ENCODE measurements at regions not wholly inside any gene's neighbourhood (a gene's known extent, or its start where the extent isn't known, plus 50 kb on each side); places are given as distances from the start of the nearest gene placed in this dataset.
"Not testable (repeated sequence)": the region's sequence is repeated elsewhere in the genome, so short reads cannot be mapped to it uniquely, and the experiment has no call there.

DNA sequence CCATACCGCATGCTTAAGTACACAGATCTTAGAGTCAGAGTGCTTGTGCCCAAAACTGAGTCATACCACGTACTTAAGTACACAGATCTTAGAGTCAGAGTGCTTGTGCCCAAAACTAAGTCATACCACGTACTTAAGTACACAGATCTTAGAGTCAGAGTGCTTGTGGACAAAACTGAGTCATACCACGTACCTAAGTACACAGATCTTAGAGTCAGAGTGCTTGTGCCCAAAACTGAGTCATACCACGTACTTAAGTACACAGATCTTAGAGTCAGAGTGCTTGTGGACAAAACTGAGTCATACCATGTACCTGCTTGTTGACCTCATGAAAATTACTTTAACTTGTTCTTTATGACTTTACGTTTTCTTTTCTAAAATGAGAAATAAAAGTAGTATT is 233.7 kb upstream of the NETO1 start:
- DNase-seq (ENCODE audit: low read depth), result not testable (repeated sequence)

- DNase-seq (ENCODE audit: low read depth), result no peak
Measured at GRCh38 chr18:73099759-73100158, 232.0 kb upstream of the NETO1 start.

- no peak for DNase-seq (ENCODE audit: low read depth)
Measured at GRCh38 chr18:73093687-73094250, 226.0 kb upstream of the NETO1 start.

GRCh38 chr18:73088445-73088844 is 220.7 kb upstream of the NETO1 start:
- DNase-seq (ENCODE audit: low read depth), result no peak

DNA sequence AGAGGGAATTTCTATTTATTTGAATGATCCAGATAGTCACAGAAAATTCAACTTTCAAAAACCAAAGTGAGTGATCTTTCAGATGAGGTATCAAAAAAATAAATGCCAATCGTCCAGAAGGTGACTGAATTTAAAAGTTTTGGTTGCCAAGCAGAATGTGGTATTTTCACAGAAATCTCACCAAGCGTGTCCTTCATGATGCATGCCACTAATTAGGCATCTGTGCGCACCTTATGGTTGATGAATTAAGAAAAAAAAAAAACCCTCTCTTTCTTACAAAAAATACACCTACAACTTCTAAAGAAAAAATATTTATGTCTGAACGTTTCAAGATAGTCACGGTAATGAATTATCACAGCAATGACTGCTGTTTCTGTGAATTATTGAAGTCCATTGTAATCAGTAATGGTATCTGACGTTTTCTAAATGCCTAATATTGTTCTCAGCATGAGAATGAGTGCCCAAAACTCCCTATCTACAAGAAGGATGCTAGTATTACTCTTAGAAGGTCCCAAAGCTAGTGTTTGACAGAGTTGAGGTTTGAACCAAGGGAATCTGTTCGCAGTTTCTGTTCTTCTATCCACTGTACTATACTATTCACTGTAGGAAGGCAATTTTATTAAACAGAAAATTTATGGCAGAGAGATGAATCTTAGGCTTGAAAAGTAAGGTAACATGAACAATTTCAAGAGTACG is 219.6 kb upstream of the NETO1 start:
- DNase-seq (ENCODE audit: low read depth), result no peak

DNA sequence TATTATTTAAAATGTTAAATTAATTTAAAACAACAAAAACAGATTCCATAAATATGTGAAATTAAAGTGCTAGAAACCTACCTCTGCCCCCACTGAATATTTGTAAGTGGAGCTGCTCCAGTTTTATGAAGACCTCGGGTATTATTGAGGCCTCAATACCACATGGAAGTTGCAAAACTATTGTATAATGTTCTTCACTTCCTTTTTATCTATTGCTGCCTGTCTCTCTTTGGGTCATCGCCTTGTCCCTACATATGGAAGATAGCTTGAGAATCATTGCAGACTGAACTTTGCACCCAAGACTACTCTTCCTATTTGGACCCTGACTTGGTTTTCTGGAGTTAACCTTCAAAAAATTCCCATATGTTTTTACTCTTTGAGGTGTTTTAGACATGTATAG is 212.1 kb upstream of the NETO1 start:
- DNase-seq (ENCODE audit: low read depth), result no peak

DNA sequence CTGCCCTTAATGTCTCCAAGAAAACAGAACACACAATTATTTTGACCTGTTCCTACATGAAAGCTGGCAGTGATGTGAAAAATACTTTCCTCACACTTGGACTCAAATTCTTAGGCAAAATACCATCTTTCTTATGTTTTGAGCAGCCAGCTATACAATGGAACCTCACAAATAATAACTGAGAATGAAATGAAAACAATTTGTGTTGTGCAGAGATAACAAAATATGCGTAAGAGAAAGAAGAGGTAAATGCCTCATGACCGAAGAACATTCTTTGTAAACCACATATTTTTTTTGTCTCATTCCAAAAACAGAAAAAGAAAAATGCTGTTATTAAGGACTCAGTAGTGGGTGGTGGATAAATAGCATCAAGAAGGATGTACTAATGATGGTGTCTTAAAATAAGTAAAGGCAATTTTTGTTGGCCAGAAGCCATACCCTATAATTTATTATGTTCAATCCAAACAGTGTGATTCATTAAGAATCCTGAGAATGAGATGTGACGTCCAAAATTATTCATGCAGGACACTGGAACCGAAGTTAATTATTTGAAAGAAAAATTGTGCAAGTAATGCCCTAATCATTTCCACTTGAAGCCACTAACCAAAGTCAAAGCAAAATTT is 193.0 kb upstream of the NETO1 start:
- no peak for DNase-seq (ENCODE audit: low read depth)

- no peak for DNase-seq (ENCODE audit: low read depth)
Measured at GRCh38 chr18:73059280-73059679, 191.5 kb upstream of the NETO1 start.

DNA sequence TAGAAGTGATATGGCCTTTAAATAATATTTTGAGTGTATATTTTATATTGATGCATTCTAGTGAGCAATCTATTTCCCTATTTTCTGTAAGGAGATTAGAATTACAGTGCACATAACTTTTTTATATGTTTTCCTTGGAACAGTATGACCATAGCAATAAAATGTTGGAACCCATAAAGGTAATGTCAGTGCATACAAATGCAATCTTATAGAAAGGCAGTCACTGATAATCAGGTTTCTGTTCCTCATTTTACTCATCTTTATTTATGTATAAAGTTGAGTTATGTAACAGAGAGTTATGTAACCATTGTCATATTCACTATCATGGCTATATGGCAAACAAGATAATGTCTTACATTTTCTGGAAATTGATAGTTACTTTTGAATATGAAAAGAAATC is 179.9 kb upstream of the NETO1 start:
- DNase-seq (ENCODE audit: low read depth), result no peak

- no peak for DNase-seq (ENCODE audit: low read depth)
Measured at GRCh38 chr18:73045037-73045436, 177.2 kb upstream of the NETO1 start.

GRCh38 chr18:73043611-73044010 is 175.8 kb upstream of the NETO1 start:
- no peak for DNase-seq (ENCODE audit: low read depth)

- DNase-seq (ENCODE audit: low read depth), result no peak
Measured at GRCh38 chr18:73043211-73043610, 175.4 kb upstream of the NETO1 start.

DNA sequence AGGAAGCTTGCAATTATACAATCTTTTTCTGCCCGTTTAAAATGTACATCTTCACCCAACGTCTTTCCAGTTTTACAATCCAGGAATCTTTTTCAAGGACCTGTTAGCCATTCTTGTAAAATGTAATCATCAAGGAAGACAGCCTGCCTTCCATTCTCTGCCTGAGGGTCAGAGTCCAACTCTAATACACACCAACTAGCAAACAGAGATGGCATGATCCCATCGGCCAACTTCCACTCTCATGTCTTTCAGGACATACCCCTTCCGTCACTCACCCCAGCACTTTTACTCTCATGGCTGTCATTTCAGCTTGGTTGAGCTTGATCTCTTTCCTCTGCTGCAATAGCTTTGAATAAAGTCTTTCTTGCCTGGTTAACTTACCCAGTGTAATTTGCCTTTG is 172.5 kb upstream of the NETO1 start:
- DNase-seq (ENCODE audit: low read depth), result no peak

GRCh38 chr18:73038336-73038735 is 170.5 kb upstream of the NETO1 start:
- no peak for DNase-seq (ENCODE audit: low read depth)

DNA sequence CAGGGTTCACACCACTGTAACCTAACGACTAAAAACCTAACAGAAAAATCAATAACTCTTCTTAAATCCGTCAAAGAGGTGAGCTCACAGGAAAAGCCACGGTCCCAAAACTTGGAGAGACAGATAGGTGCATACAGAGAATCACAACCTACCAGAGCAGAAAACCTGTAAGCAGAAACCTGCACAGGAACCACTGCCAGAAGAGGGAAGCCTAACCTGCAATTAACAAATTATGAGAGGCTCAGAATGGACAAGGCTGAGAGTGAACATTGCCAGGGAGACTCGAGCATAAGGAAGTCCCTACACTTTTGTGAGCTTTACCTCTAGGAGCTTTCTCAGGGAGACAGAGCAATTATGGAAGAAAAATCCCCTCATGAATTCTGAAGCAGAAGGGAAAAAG is 156.2 kb upstream of the NETO1 start:
- no peak for DNase-seq (ENCODE audit: low read depth)

GRCh38 chr18:73009691-73010090 is 141.9 kb upstream of the NETO1 start:
- no peak for DNase-seq (ENCODE audit: low read depth)

- no peak for DNase-seq (ENCODE audit: low read depth)
Measured at GRCh38 chr18:73007915-73008308, 140.1 kb upstream of the NETO1 start.

- DNase-seq (ENCODE audit: low read depth), result no peak
Measured at GRCh38 chr18:73007195-73007914, 139.6 kb upstream of the NETO1 start.

DNA sequence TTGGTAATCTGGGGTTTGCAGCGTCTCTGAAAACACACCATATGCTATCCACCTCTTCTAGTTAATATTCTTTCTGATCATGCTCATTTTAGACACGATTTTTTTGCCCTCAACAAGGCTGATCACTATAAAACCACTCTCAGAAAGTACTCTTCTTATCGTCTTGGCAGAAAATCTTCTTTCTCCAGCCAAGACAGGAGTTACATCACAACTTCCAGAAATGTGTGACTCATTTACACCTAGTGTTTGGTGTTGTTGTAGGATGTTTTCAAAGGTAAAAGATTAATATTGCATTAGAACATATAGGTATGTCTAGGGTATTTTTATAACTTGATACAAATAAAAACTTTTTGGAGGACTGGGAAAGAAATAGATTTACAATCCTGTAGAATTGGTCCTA is 138.5 kb upstream of the NETO1 start:
- no peak for DNase-seq (ENCODE audit: low read depth)

GRCh38 chr18:73004260-73004659 is 136.5 kb upstream of the NETO1 start:
- DNase-seq (ENCODE audit: low read depth), result no peak

- no peak for DNase-seq (ENCODE audit: low read depth)
Measured at GRCh38 chr18:72999971-73000607, 132.3 kb upstream of the NETO1 start.

DNA sequence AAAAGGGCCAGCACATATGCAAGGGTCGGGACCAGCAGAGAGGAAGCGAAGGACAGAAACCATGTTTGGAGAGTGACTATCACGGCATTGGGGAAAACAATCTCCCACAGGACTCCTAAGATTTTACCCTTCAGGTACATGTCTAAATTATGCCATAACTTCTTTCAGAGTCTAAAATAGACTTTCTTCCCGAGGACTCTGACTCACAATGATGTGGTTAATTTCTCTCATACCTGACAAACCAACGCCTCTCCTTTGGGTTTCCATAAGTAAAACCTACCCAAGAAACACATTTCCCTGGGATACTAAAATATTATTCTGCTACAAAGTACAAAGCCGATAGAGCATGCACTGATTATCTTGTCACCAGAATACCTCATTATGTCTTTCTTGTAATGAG is 127.8 kb upstream of the NETO1 start:
- no peak for DNase-seq (ENCODE audit: low read depth)

- DNase-seq (ENCODE audit: low read depth), result no peak
Measured at GRCh38 chr18:72993250-72993649, 125.5 kb upstream of the NETO1 start.
